Esophagus muscularis mucosa (tissue), 3 donors: ENCODE measurements at regions not wholly inside any gene's neighbourhood (a gene's known extent, or its start where the extent isn't known, plus 50 kb on each side); places are given as distances from the start of the nearest gene placed in this dataset.

Source experiments
- POLR2A ChIP-seq: fragments of 450-650 bp; IDR thresholded peaks from one replicate; pipeline ENCODE4 v1.6.1; 2017; ENCODE audit warnings: antibody characterized with exemption, moderate library complexity, mild to moderate bottlenecking, low read depth
- TF ChIP-seq, protein P1 (sequence below), 3 experiments: fragments of 200-600 bp in 2 of 3; fragments of 450-650 bp in 1 of 3; sonication (generic) in 2 of 3; IDR thresholded peaks; one replicate each; pipeline ENCODE4 v1.5.1; 2017 to 2019; ENCODE audit warnings: antibody characterized with exemption in 3 of 3, mild to moderate bottlenecking in 2 of 3, moderate library complexity in 1 of 3

GRCh38 chr14:53458368-53458814, 305.3 kb upstream of the DDHD1 start:
- TF ChIP-seq POLR2A = no peak
- TF ChIP-seq, protein P1, sequence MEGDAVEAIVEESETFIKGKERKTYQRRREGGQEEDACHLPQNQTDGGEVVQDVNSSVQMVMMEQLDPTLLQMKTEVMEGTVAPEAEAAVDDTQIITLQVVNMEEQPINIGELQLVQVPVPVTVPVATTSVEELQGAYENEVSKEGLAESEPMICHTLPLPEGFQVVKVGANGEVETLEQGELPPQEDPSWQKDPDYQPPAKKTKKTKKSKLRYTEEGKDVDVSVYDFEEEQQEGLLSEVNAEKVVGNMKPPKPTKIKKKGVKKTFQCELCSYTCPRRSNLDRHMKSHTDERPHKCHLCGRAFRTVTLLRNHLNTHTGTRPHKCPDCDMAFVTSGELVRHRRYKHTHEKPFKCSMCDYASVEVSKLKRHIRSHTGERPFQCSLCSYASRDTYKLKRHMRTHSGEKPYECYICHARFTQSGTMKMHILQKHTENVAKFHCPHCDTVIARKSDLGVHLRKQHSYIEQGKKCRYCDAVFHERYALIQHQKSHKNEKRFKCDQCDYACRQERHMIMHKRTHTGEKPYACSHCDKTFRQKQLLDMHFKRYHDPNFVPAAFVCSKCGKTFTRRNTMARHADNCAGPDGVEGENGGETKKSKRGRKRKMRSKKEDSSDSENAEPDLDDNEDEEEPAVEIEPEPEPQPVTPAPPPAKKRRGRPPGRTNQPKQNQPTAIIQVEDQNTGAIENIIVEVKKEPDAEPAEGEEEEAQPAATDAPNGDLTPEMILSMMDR (IDR thresholded peaks at IDR 0.05) = no peak
